ENCODE measurements at regions not wholly inside any gene's neighbourhood (a gene's known extent, or its start where the extent isn't known, plus 50 kb on each side); places are given as distances from the start of the nearest gene placed in this dataset.

DNA sequence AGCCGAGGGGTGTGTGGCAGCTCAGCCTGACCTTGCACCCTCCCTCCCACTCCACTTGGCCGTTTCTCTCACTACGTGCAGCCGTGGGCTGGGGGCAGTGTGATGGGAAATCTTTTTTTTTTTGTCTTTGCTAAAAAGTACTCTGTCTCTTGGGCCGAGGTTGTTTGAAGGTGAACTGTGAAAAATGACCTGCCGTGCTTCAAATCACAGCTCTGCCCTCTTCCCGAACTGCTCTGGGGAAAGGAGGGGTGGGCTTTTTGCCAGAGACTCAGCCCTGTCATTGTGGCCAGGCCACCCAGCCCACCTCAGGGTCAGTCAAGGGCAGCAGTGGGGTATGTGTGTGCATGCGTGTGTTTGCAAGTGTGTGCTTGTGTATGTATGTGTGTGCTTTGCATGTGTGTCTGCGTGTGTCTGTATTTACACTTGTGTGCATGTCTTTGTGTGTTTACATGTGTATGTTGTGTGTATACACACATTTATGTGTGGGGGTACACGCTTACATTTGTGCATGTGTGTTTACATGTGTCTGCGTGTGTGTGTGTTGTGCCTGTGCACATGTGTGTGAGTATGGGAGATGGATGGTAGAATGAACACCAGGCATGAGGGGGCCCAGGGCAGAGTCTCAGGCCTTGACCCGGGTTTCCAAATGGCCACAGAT lies 61.3 kb upstream of the HAAO start:
- Histone ChIP-seq H3K9me3 (ENCODE audit: control insufficient read depth in 4 of 4, low read length in 3 of 4) (no peaks in the 10 kb centered on the region), H3K27me3 (ENCODE audit: control insufficient read depth in 4 of 4, insufficient read depth in 4 of 4, low read length in 3 of 4) (no peaks in the 10 kb centered on the region), H3K36me3 (ENCODE audit: control insufficient read depth in 4 of 4, insufficient read depth in 3 of 4, low read depth in 1 of 4, low read length in 3 of 4) (no peaks in the 10 kb centered on the region), H3K4me3 (ENCODE audit: low read depth in 1 of 3, low read length in 3 of 3) (no peak overlapping the region), H3K27ac (ENCODE audit: low read depth in 1 of 2, low read length in 2 of 2) (peak overlapping the region; percentile 45 to 66), H3K9ac (ENCODE audit: low read depth in 1 of 2, low read length in 2 of 2) (no peak overlapping the region), H3K4me1 (ENCODE audit: control insufficient read depth in 4 of 4, insufficient read depth in 4 of 4, low read length in 3 of 4) (peaks cover 4 to 14% (median 10%) of the 10 kb centered on the region in 4 donors)
- no peak for DNase-seq (ENCODE audit: low spot score)
- no peak for TF ChIP-seq SP1 (IDR thresholded peaks at IDR 0.05)
- peak in 1 of 2 donors; percentile 85 for TF ChIP-seq HNF4A (conservative IDR thresholded peaks at IDR 0.05)
- TF ChIP-seq RXRA (IDR thresholded peaks at IDR 0.05): no peak
- TF ChIP-seq YY1 (IDR thresholded peaks at IDR 0.05): peak; percentile 57
- TF ChIP-seq, protein P1, sequence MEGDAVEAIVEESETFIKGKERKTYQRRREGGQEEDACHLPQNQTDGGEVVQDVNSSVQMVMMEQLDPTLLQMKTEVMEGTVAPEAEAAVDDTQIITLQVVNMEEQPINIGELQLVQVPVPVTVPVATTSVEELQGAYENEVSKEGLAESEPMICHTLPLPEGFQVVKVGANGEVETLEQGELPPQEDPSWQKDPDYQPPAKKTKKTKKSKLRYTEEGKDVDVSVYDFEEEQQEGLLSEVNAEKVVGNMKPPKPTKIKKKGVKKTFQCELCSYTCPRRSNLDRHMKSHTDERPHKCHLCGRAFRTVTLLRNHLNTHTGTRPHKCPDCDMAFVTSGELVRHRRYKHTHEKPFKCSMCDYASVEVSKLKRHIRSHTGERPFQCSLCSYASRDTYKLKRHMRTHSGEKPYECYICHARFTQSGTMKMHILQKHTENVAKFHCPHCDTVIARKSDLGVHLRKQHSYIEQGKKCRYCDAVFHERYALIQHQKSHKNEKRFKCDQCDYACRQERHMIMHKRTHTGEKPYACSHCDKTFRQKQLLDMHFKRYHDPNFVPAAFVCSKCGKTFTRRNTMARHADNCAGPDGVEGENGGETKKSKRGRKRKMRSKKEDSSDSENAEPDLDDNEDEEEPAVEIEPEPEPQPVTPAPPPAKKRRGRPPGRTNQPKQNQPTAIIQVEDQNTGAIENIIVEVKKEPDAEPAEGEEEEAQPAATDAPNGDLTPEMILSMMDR (IDR thresholded peaks at IDR 0.05; ENCODE audit: low read depth, low read length, missing input control): no peak
- WGBS: 64% methylated on average over 12 of the region's 12 CpGs

DNA sequence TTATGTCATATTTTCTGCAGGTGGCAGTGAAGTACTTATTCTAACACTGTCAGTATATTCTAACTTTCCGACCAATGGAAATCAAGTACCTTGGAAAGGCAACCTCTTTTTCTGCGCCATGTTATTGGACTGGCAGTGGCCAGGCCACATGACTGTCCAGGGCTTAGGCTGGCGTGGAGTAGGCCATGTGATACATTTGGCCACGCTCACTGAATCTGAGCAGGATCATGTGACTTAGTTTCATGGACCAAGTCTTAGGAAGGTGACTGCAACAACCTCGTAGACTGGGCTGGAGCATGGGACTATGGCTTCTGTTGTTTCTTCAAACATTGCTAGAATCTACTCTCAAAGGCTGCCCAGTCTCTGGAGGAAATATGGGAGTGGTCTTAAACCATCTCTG lies 60.4 kb upstream of the HAAO start:
- H3K4me3 ChIP-seq (ENCODE audit: low read depth in 1 of 3, low read length in 3 of 3): no peak overlapping the region
- H3K27me3 ChIP-seq (ENCODE audit: control insufficient read depth in 4 of 4, insufficient read depth in 4 of 4, low read length in 3 of 4): no peaks in the 10 kb centered on the region
- H3K9me3 ChIP-seq (ENCODE audit: control insufficient read depth in 4 of 4, low read length in 3 of 4): no peaks in the 10 kb centered on the region
- TF ChIP-seq, protein P2, sequence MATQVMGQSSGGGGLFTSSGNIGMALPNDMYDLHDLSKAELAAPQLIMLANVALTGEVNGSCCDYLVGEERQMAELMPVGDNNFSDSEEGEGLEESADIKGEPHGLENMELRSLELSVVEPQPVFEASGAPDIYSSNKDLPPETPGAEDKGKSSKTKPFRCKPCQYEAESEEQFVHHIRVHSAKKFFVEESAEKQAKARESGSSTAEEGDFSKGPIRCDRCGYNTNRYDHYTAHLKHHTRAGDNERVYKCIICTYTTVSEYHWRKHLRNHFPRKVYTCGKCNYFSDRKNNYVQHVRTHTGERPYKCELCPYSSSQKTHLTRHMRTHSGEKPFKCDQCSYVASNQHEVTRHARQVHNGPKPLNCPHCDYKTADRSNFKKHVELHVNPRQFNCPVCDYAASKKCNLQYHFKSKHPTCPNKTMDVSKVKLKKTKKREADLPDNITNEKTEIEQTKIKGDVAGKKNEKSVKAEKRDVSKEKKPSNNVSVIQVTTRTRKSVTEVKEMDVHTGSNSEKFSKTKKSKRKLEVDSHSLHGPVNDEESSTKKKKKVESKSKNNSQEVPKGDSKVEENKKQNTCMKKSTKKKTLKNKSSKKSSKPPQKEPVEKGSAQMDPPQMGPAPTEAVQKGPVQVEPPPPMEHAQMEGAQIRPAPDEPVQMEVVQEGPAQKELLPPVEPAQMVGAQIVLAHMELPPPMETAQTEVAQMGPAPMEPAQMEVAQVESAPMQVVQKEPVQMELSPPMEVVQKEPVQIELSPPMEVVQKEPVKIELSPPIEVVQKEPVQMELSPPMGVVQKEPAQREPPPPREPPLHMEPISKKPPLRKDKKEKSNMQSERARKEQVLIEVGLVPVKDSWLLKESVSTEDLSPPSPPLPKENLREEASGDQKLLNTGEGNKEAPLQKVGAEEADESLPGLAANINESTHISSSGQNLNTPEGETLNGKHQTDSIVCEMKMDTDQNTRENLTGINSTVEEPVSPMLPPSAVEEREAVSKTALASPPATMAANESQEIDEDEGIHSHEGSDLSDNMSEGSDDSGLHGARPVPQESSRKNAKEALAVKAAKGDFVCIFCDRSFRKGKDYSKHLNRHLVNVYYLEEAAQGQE (IDR thresholded peaks at IDR 0.05): no peak
- no peak for TF ChIP-seq TAF1 (conservative IDR thresholded peaks at IDR 0.05)
- H3K36me3 ChIP-seq (ENCODE audit: control insufficient read depth in 4 of 4, insufficient read depth in 3 of 4, low read depth in 1 of 4, low read length in 3 of 4): no peaks in the 10 kb centered on the region
- 91% methylated on average over 5 of the region's 5 CpGs for WGBS
- no peak overlapping the region for H3K9ac ChIP-seq (ENCODE audit: low read depth in 1 of 2, low read length in 2 of 2)
- DNase-seq (ENCODE audit: low spot score): no peak
- no peak overlapping the region for H3K27ac ChIP-seq (ENCODE audit: low read depth in 1 of 2, low read length in 2 of 2)
- H3K4me1 ChIP-seq (ENCODE audit: control insufficient read depth in 4 of 4, insufficient read depth in 4 of 4, low read length in 3 of 4): peaks cover 4 to 14% (median 10%) of the 10 kb centered on the region in 4 donors

DNA sequence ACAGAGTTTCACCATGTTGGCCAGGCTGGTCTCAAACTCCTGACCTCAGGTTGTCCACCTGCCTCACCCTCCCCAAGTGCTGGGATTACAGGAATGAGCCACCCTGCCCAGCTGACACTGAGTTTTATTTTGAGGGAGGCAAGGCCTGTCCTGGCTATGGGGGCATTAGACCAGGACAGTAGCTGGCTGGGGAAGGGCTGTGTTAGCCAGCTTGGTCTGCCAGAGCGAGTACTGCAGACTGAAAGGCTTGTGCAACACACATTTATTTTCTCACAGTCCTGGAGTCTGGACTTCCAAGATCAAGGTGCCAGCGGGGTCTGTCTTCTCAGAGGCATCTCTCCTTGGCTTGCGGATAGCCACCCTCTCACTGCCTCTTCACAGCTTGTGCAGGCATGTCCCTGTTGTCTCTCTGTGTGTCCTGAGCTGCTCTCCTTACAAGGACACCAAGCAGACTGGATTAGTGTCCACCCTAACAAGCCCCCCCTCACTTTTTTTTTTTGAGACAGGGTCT lies 59.4 kb upstream of the HAAO start:
- Histone ChIP-seq H3K4me3 (ENCODE audit: low read depth in 1 of 3, low read length in 3 of 3) (no peak overlapping the region), H3K27ac (ENCODE audit: low read depth in 1 of 2, low read length in 2 of 2) (no peak overlapping the region), H3K4me1 (ENCODE audit: control insufficient read depth in 4 of 4, insufficient read depth in 4 of 4, low read length in 3 of 4) (peaks cover 4 to 14% (median 10%) of the 10 kb centered on the region in 4 donors), H3K9ac (ENCODE audit: low read depth in 1 of 2, low read length in 2 of 2) (no peak overlapping the region), H3K9me3 (ENCODE audit: control insufficient read depth in 4 of 4, low read length in 3 of 4) (no peaks in the 10 kb centered on the region), H3K27me3 (ENCODE audit: control insufficient read depth in 4 of 4, insufficient read depth in 4 of 4, low read length in 3 of 4) (no peaks in the 10 kb centered on the region), H3K36me3 (ENCODE audit: control insufficient read depth in 4 of 4, insufficient read depth in 3 of 4, low read depth in 1 of 4, low read length in 3 of 4) (no peaks in the 10 kb centered on the region)
- no peak for TF ChIP-seq HNF4A (conservative IDR thresholded peaks at IDR 0.05)
- TF ChIP-seq, protein P1 (IDR thresholded peaks at IDR 0.05; ENCODE audit: low read depth, low read length, missing input control): no peak
- no peak for TF ChIP-seq YY1 (IDR thresholded peaks at IDR 0.05)
- TF ChIP-seq GABPA (IDR thresholded peaks at IDR 0.05 in 1 of 2, conservative IDR thresholded peaks at IDR 0.05 in 1 of 2): no peak
- TF ChIP-seq, protein P3, sequence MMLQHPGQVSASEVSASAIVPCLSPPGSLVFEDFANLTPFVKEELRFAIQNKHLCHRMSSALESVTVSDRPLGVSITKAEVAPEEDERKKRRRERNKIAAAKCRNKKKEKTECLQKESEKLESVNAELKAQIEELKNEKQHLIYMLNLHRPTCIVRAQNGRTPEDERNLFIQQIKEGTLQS (IDR thresholded peaks at IDR 0.05): no peak
- no peak for TF ChIP-seq HNF4G (IDR thresholded peaks at IDR 0.05)
- no peak for TF ChIP-seq TAF1 (conservative IDR thresholded peaks at IDR 0.05)
- no peak for TF ChIP-seq NR2F2 (IDR thresholded peaks at IDR 0.05)
- TF ChIP-seq SP1 (IDR thresholded peaks at IDR 0.05): no peak
- no peak for TF ChIP-seq FOXA1 (IDR thresholded peaks at IDR 0.05)
- TF ChIP-seq RXRA (IDR thresholded peaks at IDR 0.05): no peak
- TF ChIP-seq JUND (IDR thresholded peaks at IDR 0.05): no peak
- TF ChIP-seq, protein P4, sequence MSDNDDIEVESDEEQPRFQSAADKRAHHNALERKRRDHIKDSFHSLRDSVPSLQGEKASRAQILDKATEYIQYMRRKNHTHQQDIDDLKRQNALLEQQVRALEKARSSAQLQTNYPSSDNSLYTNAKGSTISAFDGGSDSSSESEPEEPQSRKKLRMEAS (IDR thresholded peaks at IDR 0.05): no peak
- 81% methylated on average over 3 of the region's 3 CpGs for WGBS
- no peak for DNase-seq (ENCODE audit: low spot score)

All from liver (tissue), 8 donors.